Glomerular endothelial cell (primary cell): ENCODE measurements at regions not wholly inside any gene's neighbourhood (a gene's known extent, or its start where the extent isn't known, plus 50 kb on each side); places are given as distances from the start of the nearest gene placed in this dataset.
A peak's percentile ranks its signal among the peaks of the same experiment; 100 is the strongest.
"Not testable (repeated sequence)": the region's sequence is repeated elsewhere in the genome, so short reads cannot be mapped to it uniquely, and the experiment has no call there.

Experiments
- DNase-seq: peaks from one replicate; pipeline ENCODE4 v3.0.0-alpha.2; 2011; ENCODE audit warnings: low read depth, low spot score; ENCODE audit errors: extremely low read depth

DNA sequence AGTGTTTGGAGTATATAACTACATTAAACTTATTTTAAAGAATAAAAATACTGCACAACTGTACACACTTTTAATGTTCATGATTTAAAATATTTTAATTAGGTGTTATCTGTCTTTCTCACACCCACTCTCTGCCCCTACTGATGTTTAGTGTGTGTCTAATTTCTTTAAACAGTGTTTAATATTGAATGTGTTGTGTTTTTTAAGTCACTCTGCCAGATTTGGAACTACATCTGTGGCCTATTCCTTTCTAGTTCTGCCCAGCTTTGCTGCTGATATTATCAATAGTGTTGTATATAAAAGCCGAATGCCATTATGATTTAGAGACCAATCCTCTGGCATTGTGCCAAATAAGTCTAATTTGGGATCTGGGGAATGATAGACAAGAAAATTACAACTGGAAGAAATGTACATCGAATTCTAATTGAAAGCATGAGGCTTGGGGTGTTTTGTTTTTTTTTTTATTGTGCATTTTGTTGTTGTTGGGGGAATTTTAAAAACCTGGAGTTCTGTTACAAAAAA, 398.0 kb downstream of the CPS1 start:
- no peak for DNase-seq

DNA sequence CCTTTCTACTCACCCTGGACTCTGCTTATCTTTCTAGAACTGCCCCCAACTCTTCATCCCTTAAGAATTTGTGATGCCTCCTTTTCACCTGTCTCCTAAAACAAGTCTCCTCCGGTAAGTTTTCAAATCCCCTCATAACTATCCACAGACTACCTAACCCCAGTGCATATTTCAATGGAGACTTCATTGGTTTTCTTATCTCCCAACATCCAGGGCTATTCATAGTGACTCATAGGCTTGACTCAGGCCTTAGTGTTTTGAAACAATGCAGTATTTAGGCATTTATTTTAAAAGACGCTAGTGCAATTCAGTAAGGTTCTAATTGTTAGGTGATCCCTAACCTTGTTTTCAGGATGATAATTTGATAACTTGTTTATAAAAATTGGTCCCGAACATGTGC, 399.2 kb downstream of the CPS1 start:
- peak; percentile 42 for DNase-seq

DNA sequence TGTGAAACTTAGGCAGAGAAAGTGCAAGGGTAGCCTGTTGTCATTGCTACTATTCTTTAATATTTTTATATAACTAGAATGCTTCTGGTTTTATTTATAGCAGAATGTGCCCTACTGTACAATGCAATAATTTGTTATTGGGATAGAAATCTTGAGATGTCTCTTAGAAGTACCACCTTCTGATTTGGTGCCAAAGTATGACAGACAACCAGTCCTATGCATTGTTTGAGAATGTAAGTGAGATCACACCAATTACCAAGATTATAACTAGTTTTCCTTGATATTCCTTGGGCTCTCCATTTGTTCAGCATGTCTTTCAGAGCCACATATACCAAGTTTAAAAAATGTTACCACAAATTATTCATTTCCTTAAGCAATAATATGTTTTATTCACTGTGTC, 399.7 kb downstream of the CPS1 start:
- DNase-seq = no peak

DNA sequence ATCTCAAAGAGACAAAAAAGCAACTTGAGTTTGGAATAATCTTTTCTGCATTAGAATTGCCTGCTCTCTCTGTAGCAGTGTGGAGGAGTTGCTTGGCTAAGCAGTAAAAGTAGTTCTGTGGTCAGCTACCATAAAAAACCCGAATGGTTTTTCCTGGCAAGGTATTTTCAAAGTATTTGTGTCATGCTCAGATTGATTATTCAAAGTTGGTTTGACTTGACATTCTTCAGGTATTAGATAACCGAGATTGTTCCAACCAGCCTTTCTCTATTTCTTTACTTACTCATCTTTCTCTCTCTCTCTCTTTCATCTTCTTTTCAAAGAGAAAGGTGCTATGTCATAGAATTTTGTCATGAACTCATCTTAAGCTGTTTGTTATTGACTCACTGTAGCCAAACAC, 404.9 kb downstream of the CPS1 start:
- DNase-seq = no peak

DNA sequence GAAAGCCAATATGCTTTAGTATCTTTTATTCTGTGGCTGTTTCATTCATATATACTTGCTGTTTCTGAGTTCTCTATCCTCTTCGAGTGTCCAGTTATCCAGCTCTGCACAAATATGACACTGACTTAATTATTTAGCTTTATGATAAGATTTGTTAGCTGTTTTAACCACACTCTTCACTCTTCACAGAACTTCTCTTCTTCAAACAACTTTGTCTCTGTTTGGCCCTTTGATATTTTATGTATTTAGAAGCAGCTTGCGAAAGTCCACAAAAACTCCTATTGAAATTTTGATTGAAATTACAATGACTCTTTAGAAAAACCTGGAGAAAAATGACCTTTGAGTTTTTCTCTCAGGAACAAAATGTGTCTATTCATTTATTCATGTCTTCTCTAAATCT, 407.0 kb downstream of the CPS1 start:
- no peak for DNase-seq

DNA sequence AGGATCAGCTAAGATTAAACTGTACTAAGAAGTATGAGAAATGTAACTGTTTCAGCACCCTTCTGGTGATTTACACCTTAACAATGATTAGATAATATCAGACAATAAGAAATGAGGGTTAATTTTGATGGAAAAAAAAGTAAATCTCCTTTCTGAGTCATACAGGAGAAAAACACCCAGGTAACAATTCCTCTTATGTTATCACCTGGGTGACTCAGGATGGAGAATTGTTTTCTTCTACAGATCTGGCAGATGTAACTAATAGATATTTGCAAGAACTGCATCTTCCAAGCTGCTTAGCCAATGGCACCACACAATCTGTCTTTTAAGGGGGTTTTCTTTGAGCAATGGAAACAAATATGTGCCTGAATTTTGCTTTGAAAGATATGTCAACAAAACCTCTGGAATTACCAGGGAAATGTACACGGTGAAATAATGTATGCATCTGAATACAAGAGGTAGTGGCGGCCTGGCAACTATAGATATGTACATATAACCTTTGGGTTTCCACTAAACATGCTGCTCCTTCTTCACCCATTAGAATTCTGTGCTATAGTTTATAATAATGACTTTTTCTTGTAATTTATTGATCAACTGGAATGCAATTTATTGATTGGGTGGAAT, 407.9 kb downstream of the CPS1 start:
- no peak for DNase-seq

DNA sequence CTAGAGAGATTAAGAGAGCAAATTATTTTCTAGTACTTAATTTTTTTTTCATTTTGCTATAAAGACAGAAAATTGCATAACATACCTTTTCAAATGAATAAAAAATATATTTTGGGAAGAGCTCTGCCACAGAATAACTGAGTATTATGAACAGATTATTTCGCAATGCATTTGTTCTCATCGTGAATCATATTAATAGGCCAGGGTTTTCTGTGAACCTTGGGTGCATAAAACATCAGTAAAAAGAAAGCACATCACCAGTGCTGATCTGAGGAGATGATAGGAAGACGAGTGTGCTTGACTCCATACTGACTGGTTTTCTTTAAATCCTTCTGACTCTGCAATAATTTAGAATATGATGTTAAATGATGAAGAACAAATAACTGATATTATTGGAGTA, 409.1 kb downstream of the CPS1 start:
- no peak for DNase-seq

DNA sequence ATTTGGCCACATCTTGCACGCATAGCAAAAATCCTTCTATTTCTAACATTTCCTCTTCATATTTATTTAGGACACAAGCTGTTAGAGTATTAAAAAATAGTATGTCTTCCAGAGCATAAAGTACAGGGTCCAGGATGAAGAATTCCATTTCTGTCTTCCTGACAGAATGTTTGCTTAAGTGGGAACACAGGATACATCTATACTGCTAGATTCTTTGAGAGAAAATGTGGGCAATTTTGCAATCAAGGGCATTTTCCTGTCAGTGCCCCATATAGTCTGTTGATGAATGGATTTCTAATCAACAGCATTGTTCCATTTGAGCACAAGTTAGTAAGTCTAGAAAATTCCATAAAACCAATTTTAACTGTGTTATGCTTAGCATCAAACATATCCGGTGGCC, 409.9 kb downstream of the CPS1 start:
- DNase-seq = no peak

DNA sequence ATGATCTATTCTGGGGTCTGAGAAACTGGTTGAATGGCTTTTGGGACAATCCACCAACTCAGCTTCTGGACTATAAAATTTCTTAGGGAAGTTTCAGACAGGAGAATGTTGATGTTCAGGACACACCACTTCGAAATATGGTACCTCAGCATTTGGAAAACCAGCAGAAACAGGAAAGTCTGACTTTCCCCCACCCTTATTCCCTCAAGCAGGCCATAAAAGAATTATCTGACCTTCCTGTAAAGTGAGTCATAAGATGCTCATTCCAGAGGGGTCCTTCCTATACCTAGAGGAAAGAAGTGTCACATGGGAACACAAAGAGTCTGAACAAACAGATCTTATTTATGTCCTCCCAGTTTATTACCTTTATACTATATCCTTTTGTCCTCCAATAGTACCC, 415.0 kb downstream of the CPS1 start:
- no peak for DNase-seq

DNA sequence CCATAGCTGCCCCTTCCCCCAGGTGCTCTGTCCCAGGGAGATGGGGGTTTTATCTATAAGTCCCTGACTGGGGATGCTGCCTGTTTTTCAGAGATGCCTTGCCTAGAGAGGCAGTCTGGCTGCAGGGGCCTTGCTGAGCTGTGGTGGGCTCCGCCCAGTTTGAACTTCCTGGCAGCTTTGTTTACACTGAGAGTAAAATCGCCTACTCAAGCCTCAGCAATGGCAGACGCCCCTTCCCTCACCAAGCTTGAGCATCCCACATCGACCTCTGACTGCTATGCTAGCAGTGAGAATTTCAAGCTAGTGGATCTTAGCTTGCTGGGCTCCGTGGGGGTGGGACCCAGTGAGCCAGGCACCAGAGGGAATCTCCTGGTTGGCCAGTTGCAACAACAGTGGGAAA, 430.4 kb downstream of the CPS1 start:
- not testable (repeated sequence) for DNase-seq

DNA sequence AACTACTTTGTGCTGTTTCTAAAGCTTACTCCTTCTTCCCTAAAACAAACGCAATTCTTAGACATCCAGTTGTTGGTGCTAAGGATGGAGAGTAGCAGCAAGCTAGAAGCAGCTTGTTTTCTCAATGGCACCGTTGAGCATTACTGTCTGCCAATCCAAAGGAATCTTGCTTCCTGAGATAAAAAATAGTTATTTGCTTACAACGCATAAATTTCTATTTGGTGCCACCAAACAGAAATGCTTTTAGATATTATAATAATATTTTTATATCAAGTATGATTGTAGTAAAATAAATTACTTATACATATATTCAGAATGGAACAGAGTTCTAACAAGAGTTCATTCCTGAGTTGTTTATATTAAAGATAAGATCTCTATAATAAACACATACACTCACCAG, 434.7 kb downstream of the CPS1 start:
- no peak for DNase-seq

DNA sequence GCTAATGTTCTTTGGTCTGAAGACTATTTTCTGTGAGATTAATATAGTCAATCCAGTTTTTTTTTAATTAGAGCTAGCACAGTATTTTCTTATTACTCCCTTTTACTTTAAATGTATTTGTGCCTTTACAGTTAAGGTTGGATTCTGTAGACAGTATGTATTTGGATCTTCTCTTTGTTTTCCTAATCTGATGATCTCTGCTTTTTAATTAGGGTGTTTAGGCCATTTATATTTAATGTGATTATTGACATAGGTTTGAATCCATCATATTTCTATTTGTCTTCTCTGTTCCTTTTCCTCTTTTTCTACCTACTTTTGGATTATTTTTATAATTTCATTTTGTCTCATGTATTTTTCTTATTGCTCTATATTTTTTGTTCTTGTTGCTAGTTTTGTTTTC, 437.7 kb downstream of the CPS1 start:
- no peak for DNase-seq

DNA sequence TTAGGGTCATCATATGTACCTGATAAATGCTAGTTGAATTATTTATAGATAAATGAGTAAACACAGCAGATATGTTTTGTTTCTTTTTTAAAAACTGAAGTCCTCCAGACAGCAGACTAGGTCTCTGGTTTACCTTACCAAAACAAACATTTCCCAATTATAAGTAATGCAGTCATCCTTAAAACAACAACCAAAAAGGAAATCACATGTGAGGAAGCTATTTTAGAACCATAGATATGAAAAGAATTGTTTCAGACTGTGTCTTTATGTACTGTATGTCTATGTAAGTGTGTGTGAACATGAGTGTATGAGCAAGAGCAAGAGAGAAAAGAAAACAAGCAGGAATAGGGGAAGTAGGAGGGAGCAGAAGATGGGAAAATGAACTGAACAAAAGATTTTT, 441.0 kb downstream of the CPS1 start:
- peak; percentile 25 for DNase-seq

DNA sequence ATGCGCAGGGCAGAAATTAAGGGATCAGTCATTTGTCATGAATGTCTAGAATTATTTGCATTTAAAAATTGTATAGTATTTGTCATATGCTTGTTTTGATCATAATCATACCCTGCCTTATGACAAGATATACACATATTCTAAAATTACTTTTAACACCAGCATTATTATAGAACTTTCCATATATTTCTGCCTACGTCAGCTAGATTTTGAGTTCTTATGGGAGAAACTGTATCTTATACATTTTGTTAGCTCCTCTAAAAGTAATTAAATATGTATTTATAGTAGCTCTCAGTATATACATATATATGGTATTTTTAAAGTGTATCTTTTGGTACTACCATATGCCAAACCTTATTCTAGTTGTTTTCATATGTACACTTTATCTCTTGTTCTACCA, 441.9 kb downstream of the CPS1 start:
- DNase-seq = no peak

DNA sequence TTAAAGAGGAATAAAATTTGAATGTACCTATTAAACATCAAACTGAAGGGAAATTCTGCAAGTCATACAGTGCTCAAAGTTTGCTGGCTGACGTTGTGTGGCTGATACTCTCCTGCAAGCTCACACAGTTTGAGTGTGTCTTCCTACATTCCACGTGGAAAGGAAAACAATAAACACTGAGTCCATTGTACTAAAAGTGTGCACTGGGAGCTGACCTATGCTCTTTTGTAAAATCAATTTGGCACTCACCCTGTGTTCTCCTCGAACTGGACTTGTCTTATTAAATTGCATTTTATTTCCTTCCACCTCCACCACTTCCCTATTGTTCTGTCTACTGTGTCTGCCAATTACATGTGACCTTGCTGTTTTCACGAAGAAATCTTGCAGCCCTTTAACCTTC, 458.0 kb downstream of the CPS1 start:
- no peak for DNase-seq

DNA sequence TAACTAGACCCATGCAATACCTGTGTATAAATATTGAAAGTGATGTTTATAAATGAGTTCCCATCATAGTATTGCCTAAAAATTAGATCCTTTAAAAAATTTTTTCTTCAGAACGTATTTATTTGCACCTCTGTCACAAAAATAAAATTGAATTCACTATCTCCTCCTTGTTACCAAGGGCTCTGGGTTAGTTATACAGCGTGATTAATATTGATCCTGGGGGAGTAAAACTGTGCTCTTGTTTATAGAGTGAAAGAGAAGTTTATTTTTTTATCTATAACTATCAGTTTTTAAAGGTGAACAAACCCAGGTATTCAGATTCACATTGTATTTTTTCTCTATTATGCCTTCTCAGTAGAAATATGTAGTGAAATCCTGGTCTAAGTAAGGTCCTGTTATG, 458.5 kb downstream of the CPS1 start:
- DNase-seq = no peak

DNA sequence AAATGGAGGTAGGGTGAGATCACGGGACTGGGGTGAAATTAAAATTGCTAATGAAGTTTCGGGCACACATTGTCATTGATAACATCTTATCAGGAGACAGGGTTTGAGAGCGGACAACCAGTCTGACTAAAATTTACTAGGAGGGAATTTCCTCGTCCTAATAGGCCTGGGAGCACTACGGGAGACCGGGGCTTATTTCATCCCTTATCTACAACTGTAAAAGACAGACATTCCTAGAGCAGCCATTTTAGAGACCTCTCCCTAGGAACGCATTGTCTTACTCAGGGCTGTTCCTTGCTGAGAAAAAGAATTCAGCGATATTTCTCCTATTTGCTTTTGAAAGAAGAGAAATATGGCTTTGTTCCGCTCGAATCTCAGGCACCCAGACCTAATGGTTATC, 468.7 kb downstream of the CPS1 start:
- DNase-seq = not testable (repeated sequence)

DNA sequence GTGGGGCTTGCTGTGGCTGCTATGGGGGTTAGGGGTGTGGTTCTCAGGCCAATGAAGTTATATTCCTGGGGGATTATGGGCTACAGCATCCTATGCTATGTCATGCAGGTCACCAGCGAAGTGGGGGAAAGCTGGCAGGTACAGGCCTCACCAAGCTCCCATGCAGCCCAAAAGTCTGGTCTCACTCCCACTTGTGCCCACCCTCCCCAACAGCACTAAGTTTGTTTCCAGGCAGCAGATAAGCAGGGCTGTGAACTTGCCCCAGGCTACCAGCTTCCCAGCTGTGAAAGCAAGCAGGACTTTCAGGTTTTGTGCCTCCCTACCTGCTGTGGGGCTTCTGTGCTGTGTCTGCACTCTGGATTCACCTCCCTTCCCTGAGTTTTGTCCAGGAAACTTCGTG, 469.7 kb downstream of the CPS1 start:
- DNase-seq = no peak

DNA sequence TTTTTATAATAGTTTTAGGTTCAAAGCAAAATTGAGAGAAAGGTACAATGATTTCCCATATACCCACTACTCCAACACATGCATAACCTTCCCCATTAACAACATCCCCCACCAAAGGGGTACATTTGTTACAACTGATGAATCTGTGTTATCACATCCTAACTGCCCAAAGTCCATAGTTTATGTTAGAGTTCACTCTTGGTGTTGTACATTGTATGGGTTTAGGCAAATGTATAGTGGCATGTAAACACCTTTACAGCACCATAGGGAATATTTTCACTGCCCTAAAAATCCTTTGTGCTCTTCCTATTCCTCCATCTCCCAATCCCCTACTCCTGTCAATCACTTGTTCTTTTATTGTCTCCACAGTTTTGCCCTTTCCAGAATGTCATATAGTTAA, 471.6 kb downstream of the CPS1 start:
- no peak for DNase-seq

DNA sequence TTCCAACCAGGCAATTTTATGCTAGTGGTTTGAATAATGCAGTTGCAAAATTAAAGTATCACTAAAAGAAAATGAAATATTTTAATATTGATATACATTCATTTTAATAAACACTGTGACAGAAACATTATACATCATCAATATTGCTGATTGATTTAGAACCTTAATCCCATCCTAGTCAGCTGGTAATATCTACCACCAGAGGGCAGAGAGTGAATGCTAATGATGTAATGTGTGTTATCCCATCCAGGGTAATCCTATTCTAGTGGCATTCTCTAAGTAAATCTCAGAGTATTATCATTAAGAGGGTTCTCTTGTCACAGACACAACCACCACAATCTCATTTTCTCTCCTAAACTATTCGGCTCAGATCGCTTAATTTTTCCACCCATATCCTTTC, 477.4 kb downstream of the CPS1 start:
- DNase-seq = no peak

DNA sequence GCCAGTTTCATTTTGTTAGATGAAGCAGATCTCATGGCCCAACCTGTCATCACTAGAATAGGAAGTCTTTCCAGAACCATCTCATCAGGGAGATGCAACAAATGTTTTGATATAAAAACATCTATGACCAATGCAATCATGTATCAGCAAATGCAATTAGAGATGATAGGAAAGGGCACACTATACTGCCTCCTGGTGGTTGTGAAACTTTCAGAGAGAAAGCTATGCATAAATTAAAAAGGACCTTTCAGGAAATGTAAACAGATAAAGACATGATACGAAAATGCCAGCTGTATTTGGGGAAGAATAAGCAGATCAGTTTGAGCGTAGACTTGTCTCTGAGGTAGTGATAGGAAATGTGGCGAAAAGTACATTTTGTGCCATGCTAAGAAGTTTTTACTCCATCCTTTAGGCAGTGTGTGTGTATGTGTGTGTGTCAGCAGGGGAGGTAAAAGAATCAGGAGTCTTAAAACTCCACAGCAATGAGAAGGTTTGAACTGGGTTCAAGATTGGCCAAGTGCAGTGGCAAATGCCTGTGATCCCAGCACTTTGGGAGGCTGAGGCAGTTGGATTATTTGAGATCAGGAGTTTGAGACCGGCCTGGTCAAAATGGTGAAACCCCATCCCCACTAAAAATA, 479.3 kb downstream of the CPS1 start:
- DNase-seq = peak; percentile 41

DNA sequence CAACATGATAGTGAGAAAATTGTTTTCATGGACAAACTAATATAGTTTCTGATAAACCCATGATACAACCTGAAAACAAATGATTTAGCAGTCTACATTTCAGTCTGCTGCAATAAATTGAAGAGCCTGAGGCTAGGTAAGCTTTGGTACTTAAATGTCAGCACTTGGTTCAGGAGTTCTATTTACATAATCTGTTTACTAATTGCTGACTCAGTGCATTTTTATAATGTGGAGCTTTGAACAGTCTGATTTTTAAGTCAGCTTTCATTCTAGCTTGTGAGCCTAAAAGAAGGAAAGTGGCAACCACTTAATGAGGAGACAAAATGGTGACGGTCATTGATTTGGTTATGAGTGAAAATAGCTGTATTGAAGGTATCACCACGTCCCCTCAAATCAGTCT, 488.6 kb downstream of the CPS1 start:
- DNase-seq = no peak
